H9 (cell line): ENCODE measurements at regions not wholly inside any gene's neighbourhood (a gene's known extent, or its start where the extent isn't known, plus 50 kb on each side); places are given as distances from the start of the nearest gene placed in this dataset.

ENCODE experiments used
- DNase-seq: peaks from one replicate; pipeline ENCODE4 v3.0.0-alpha.2; 2017
- H2AFZ ChIP-seq: one replicate; pipeline ENCODE4 v1.6.1; 2013; ENCODE audit warnings: mild to moderate bottlenecking, low read length, control low read depth, moderate library complexity
- H2AK5ac ChIP-seq: 2 replicates; pipeline ENCODE4 v1.6.1; 2013; ENCODE audit warnings: low read length, control low read depth, mixed read lengths; ENCODE audit not compliant: insufficient read length
- H2BK120ac ChIP-seq: one replicate; pipeline ENCODE4 v1.6.1; 2013; ENCODE audit warnings: low read depth, mild to moderate bottlenecking, low read length, control low read depth, inconsistent platforms; ENCODE audit not compliant: poor library complexity, severe bottlenecking
- H2BK12ac ChIP-seq: 2 replicates; pipeline ENCODE4 v1.6.1; 2013; ENCODE audit warnings: low read length, control low read depth, mixed read lengths, low read depth; ENCODE audit not compliant: insufficient read length
- H2BK15ac ChIP-seq: 2 replicates; pipeline ENCODE4 v1.6.1; 2013; ENCODE audit warnings: low read depth, low read length, control low read depth
- H2BK20ac ChIP-seq: one replicate; pipeline ENCODE4 v1.6.1; 2013; ENCODE audit warnings: low read depth, mild to moderate bottlenecking, low read length, control low read depth, inconsistent platforms; ENCODE audit not compliant: poor library complexity, severe bottlenecking
- H2BK5ac ChIP-seq: 2 replicates; pipeline ENCODE4 v1.6.1; 2013; ENCODE audit warnings: low read length, control low read depth, mixed read lengths; ENCODE audit not compliant: insufficient read length
- H3K14ac ChIP-seq: 2 replicates; pipeline ENCODE4 v1.6.1; 2013; ENCODE audit warnings: low read length, control low read depth; ENCODE audit not compliant: insufficient read depth
- H3K18ac ChIP-seq: 2 replicates; pipeline ENCODE4 v1.6.1; 2013; ENCODE audit warnings: low read depth, mild to moderate bottlenecking, mixed read lengths, low read length, control low read depth; ENCODE audit not compliant: insufficient read length
- H3K23ac ChIP-seq: 2 replicates; pipeline ENCODE4 v1.6.1; 2013; ENCODE audit warnings: low read length, control low read depth, mixed read lengths, low read depth; ENCODE audit not compliant: insufficient read length
- H3K23me2 ChIP-seq: 2 replicates; pipeline ENCODE4 v1.6.1; 2013; ENCODE audit warnings: low read depth, mild to moderate bottlenecking, mixed read lengths, low read length, control low read depth; ENCODE audit not compliant: insufficient read length, poor library complexity, severe bottlenecking
- H3K27ac ChIP-seq: 2 replicates; pipeline ENCODE4 v1.5.1; 2013; ENCODE audit warnings: low read length, control low read depth, mixed read lengths, low read depth; ENCODE audit not compliant: insufficient read length
- H3K27me3 ChIP-seq: 2 replicates; pipeline ENCODE4 v1.6.1; 2013; ENCODE audit warnings: low read length, control low read depth, inconsistent platforms; ENCODE audit not compliant: insufficient read depth
- H3K4ac ChIP-seq: 2 replicates; pipeline ENCODE4 v1.6.1; 2013; ENCODE audit warnings: low read depth, mild to moderate bottlenecking, control low read depth, inconsistent platforms, low read length, moderate library complexity
- H3K4me1 ChIP-seq: 2 replicates; pipeline ENCODE4 v1.6.1; 2013; ENCODE audit warnings: low read length, control low read depth, inconsistent platforms; ENCODE audit not compliant: insufficient read depth
- H3K4me2 ChIP-seq: 2 replicates; pipeline ENCODE4 v1.6.1; 2013; ENCODE audit warnings: low read length, control low read depth, mixed read lengths; ENCODE audit not compliant: insufficient read length, insufficient read depth
- H3K56ac ChIP-seq: 2 replicates; pipeline ENCODE4 v1.6.1; 2013; ENCODE audit warnings: low read depth, mild to moderate bottlenecking, mixed read lengths, low read length, control low read depth; ENCODE audit not compliant: insufficient read length
- H3K79me1 ChIP-seq: 2 replicates; pipeline ENCODE4 v1.6.1; 2013; ENCODE audit warnings: low read depth, mild to moderate bottlenecking, moderate library complexity, low read length, control low read depth, inconsistent platforms; ENCODE audit not compliant: insufficient read depth, poor library complexity, severe bottlenecking
- H3K79me2 ChIP-seq: 2 replicates; pipeline ENCODE4 v1.6.1; 2013; ENCODE audit warnings: low read length, control low read depth, inconsistent platforms; ENCODE audit not compliant: insufficient read depth
- H3K9ac ChIP-seq: 2 replicates; pipeline ENCODE4 v1.6.1; 2013; ENCODE audit warnings: low read length, control low read depth, mixed read lengths; ENCODE audit not compliant: insufficient read length; ENCODE audit errors: extremely low read depth
- H3K9me3 ChIP-seq: one replicate; pipeline ENCODE4 v1.6.1; 2013; ENCODE audit warnings: low read depth, low read length, inconsistent platforms; ENCODE audit not compliant: control insufficient read depth
- H3T11ph ChIP-seq: one replicate; pipeline ENCODE4 v1.6.1; 2013; ENCODE audit warnings: mild to moderate bottlenecking, low read length, control low read depth, inconsistent platforms
- H4K20me1 ChIP-seq: one replicate; pipeline ENCODE4 v1.6.1; 2013; ENCODE audit not compliant: control insufficient read depth, insufficient read length, insufficient read depth
- H4K5ac ChIP-seq: 2 replicates; pipeline ENCODE4 v1.6.1; 2013; ENCODE audit warnings: low read depth, mild to moderate bottlenecking, mixed read lengths, low read length, control low read depth; ENCODE audit not compliant: insufficient read length
- H4K8ac ChIP-seq: replicated peaks from 2 replicates; pipeline ENCODE4 v1.6.1; 2013; ENCODE audit warnings: low read length, control low read depth, mixed read lengths, low read depth; ENCODE audit not compliant: insufficient read length
- H4K91ac ChIP-seq: 2 replicates; pipeline ENCODE4 v1.6.1; 2013; ENCODE audit warnings: low read depth, mild to moderate bottlenecking, moderate library complexity, mixed read lengths, low read length, control low read depth; ENCODE audit not compliant: insufficient read length
- H3K27ac Mint-ChIP-seq, 3 experiments: 2 replicates in 2 of 3; 3 replicates in 1 of 3; pipeline ENCODE4 v1.8.0; 2020 to 2021; ENCODE audit warnings: mixed read lengths in 3 of 3, mild to moderate bottlenecking in 1 of 3, moderate library complexity in 1 of 3
- H3K27me3 Mint-ChIP-seq: 2 replicates; pipeline ENCODE4 v1.8.0; 2021; ENCODE audit warnings: low read depth, mild to moderate bottlenecking, moderate library complexity, mixed read lengths
- H3K36me3 Mint-ChIP-seq, 3 experiments: 2 replicates in 2 of 3; 3 replicates in 1 of 3; pipeline ENCODE4 v1.8.0; 2020 to 2021; ENCODE audit warnings: low read depth in 3 of 3, mixed read lengths in 3 of 3; ENCODE audit not compliant: insufficient read depth in 1 of 3
- H3K4me1 Mint-ChIP-seq, 2 experiments: 2 replicates each; pipeline ENCODE4 v1.8.0; 2020; ENCODE audit warnings: mixed read lengths in 2 of 2
- H3K4me3 Mint-ChIP-seq, 2 experiments: 2 replicates in 1 of 2; 3 replicates in 1 of 2; pipeline ENCODE4 v1.8.0; 2020 to 2021; ENCODE audit warnings: mild to moderate bottlenecking in 2 of 2, mixed read lengths in 2 of 2, moderate library complexity in 1 of 2
- H3K9me3 Mint-ChIP-seq, 2 experiments: 2 replicates in 1 of 2; 3 replicates in 1 of 2; pipeline ENCODE4 v1.8.0; 2020; ENCODE audit warnings: mild to moderate bottlenecking in 2 of 2, mixed read lengths in 2 of 2, moderate library complexity in 1 of 2
- WGBS: extraction: QIAGEN DNeasy Blood & Tissue Kit; methylation state at CpG from one replicate; pipeline ENCODE4 v1.1.7; 2013; ENCODE audit warnings: missing lambda C conversion rate, low lambda C conversion rate, mixed read lengths; ENCODE audit not compliant: insufficient read length; ENCODE audit errors: extremely low coverage; 5-methylcytosine and 5-hydroxymethylcytosine counted together
- TF ChIP-seq, protein P1 (sequence below): fragments of 200-600 bp; sonication (generic); conservative IDR thresholded peaks from 3 replicates; pipeline ENCODE4 v1.8.0; 2021; ENCODE audit warnings: antibody characterized with exemption, mild to moderate bottlenecking

DNA sequence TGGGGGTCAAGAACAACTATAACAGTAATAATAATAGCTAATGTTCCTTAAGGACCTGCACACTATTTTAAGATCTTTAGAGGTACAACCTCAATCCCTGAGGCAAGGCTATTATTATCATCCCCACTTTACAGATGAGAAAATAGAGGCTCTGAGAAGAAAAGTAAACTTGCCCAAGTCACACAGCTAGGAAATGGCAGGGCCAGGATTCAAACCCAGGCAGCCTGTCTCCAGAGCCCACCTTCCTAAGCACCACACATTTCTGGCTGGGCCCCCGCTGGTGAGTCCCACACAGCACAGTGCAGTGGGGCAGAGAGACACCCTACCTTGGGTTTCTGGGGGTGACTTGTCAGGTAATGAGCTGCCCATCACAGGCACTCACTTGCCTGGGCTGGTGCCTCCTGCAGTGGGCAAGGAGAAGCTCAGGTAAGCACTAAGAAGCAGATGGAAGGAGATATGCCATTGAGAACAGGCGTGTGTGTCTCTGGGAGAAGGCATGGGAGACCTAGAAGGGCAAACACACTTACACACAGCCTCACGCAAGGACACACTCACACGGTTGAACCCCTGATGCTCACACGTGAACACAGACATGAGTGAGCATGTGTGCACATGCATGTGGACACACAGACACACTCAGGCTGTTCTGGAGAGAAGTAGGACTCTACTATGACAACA is 104.4 kb upstream of the ZMIZ1 start:
- H3K27me3 Mint-ChIP-seq: peaks cover 26% of the 10 kb centered on the region
- H3K9ac ChIP-seq: no peak overlapping the region
- no peak overlapping the region for H3K4me2 ChIP-seq
- H3K4ac ChIP-seq: no peak overlapping the region
- no peak overlapping the region for H2BK120ac ChIP-seq
- H2BK15ac ChIP-seq: no peak overlapping the region
- H2BK5ac ChIP-seq: no peak overlapping the region
- H4K91ac ChIP-seq: no peak overlapping the region
- no CpG with 5 or more reads among the region's 5 CpGs for WGBS
- no peaks in the 10 kb centered on the region for H3K27me3 ChIP-seq
- TF ChIP-seq, protein P1, sequence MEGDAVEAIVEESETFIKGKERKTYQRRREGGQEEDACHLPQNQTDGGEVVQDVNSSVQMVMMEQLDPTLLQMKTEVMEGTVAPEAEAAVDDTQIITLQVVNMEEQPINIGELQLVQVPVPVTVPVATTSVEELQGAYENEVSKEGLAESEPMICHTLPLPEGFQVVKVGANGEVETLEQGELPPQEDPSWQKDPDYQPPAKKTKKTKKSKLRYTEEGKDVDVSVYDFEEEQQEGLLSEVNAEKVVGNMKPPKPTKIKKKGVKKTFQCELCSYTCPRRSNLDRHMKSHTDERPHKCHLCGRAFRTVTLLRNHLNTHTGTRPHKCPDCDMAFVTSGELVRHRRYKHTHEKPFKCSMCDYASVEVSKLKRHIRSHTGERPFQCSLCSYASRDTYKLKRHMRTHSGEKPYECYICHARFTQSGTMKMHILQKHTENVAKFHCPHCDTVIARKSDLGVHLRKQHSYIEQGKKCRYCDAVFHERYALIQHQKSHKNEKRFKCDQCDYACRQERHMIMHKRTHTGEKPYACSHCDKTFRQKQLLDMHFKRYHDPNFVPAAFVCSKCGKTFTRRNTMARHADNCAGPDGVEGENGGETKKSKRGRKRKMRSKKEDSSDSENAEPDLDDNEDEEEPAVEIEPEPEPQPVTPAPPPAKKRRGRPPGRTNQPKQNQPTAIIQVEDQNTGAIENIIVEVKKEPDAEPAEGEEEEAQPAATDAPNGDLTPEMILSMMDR: no peak
- H3K9me3 ChIP-seq: no peaks in the 10 kb centered on the region
- H2BK20ac ChIP-seq: no peak overlapping the region
- H3K23ac ChIP-seq: no peak overlapping the region
- H3K27ac ChIP-seq: no peak overlapping the region
- H3K79me2 ChIP-seq: no peaks in the 10 kb centered on the region
- H3K23me2 ChIP-seq: no peaks in the 10 kb centered on the region
- H3K18ac ChIP-seq: no peak overlapping the region
- H4K5ac ChIP-seq: no peak overlapping the region
- H4K8ac ChIP-seq: no peak overlapping the region
- no peak overlapping the region for H3K14ac ChIP-seq
- no peak overlapping the region for H3T11ph ChIP-seq
- H3K27ac Mint-ChIP-seq: peak overlapping the region in 2 of 3 experiments; percentile 37 to 95; a peak in 4 of 7 replicates
- no peak overlapping the region for H2BK12ac ChIP-seq
- peaks cover 42 to 46% of the 10 kb centered on the region in 2 experiments for H3K4me1 Mint-ChIP-seq
- H4K20me1 ChIP-seq: no peaks in the 10 kb centered on the region
- H3K36me3 Mint-ChIP-seq: no peaks in the 10 kb centered on the region
- no peak overlapping the region for H3K56ac ChIP-seq
- no peak overlapping the region for H3K4me3 Mint-ChIP-seq
- H2AK5ac ChIP-seq: no peak overlapping the region
- no peak overlapping the region for H2AFZ ChIP-seq
- H3K4me1 ChIP-seq: peaks cover 12% of the 10 kb centered on the region; the same call in 1 of the 2 replicates
- H3K79me1 ChIP-seq: no peaks in the 10 kb centered on the region
- no peaks in the 10 kb centered on the region; a peak in 1 of 5 replicates for H3K9me3 Mint-ChIP-seq
- DNase-seq: no peak
